ENCODE measurements at regions not wholly inside any gene's neighbourhood (a gene's known extent, or its start where the extent isn't known, plus 50 kb on each side); places are given as distances from the start of the nearest gene placed in this dataset.

GRCh38 chr2:222361787-222362186, 62.6 kb upstream of the SGPP2 start:
- TF ChIP-seq CTCF (conservative IDR thresholded peaks at IDR 0.05; ENCODE audit: low read depth, low read length) (no peak), EZH2 (IDR thresholded peaks at IDR 0.05; ENCODE audit: low read length, unreplicated experiment) (no peak)
